ENCODE measurements at regions not wholly inside any gene's neighbourhood (a gene's known extent, or its start where the extent isn't known, plus 50 kb on each side); places are given as distances from the start of the nearest gene placed in this dataset.

DNA sequence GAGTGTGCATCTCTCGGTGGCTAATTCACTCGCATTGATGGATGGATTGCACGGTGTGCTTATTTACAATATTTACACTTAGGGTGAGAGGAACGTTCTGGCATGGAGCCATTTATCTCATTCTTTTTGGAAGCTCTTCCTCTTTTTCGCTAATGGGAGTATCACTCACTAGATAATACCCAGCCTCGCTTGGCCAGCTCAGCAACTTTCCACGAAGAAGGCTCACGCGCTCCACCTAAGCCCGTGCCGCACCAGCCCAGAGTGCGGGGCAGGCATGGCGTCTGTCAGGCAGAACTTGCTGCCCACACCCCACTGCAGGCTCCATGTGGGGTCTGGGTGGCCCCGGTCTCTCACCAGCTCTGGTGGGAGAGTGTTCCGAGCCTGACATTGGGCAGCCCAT is 484.9 kb downstream of the NPHP4 start:
- H3K9me2 ChIP-seq (replicated peaks; ENCODE audit: control insufficient read depth, low read length) = no peaks in the 10 kb centered on the region
- no peak overlapping the region for H3K4me2 ChIP-seq (ENCODE audit: low read length)
- H3F3A ChIP-seq (ENCODE audit: control insufficient read depth, insufficient read depth) = no peaks in the 10 kb centered on the region
- H3K9me3 ChIP-seq (ENCODE audit: control insufficient read depth, insufficient read depth, low read length) = no peaks in the 10 kb centered on the region
- no peaks in the 10 kb centered on the region for H3K79me2 ChIP-seq (ENCODE audit: control insufficient read depth, low read length)
- H4K20me1 ChIP-seq (ENCODE audit: control insufficient read depth, insufficient read depth, low read depth, low read length) = no peaks in the 10 kb centered on the region
- H3K4me3 ChIP-seq (ENCODE audit: low read length) = no peak overlapping the region
- no peak overlapping the region for H3K27ac ChIP-seq (ENCODE audit: low read depth, low read length)
- H3K36me3 ChIP-seq (ENCODE audit: control insufficient read depth, low read length) = no peaks in the 10 kb centered on the region
- TF ChIP-seq EZH2phosphoT487 (IDR thresholded peaks at IDR 0.05; ENCODE audit: borderline replicate concordance, low read length) = no peak
- TF ChIP-seq, protein P1, sequence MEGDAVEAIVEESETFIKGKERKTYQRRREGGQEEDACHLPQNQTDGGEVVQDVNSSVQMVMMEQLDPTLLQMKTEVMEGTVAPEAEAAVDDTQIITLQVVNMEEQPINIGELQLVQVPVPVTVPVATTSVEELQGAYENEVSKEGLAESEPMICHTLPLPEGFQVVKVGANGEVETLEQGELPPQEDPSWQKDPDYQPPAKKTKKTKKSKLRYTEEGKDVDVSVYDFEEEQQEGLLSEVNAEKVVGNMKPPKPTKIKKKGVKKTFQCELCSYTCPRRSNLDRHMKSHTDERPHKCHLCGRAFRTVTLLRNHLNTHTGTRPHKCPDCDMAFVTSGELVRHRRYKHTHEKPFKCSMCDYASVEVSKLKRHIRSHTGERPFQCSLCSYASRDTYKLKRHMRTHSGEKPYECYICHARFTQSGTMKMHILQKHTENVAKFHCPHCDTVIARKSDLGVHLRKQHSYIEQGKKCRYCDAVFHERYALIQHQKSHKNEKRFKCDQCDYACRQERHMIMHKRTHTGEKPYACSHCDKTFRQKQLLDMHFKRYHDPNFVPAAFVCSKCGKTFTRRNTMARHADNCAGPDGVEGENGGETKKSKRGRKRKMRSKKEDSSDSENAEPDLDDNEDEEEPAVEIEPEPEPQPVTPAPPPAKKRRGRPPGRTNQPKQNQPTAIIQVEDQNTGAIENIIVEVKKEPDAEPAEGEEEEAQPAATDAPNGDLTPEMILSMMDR (IDR thresholded peaks at IDR 0.05; ENCODE audit: low read depth, low read length, poor library complexity, severe bottlenecking) = no peak
- H3K4me1 ChIP-seq (ENCODE audit: control insufficient read depth, low read length) = no peaks in the 10 kb centered on the region
- H3K27me3 ChIP-seq (ENCODE audit: control insufficient read depth, low read length) = no peaks in the 10 kb centered on the region

DNA sequence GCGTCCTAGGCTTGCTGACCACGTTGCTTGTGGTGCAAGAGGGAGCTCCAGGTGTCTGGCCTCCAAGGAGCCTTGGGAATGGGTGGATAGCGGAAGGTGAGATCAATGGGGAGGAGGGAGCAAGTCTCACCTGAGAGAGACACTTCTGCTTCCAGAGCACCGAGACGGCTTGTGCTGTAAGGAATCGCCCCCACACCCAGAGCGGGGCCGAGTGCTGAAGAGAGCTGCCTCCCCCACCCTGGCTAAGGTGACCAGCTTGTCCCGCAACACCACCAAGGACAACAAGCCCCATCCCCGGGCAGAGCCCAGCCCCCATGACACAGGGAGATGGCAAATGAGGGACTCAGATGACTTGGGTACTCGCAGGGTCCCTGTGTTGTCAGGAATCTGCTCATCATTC is 485.6 kb downstream of the NPHP4 start:
- Histone ChIP-seq H3K9me2 (replicated peaks; ENCODE audit: control insufficient read depth, low read length) (no peaks in the 10 kb centered on the region), H3K4me2 (ENCODE audit: low read length) (no peak overlapping the region), H3K4me1 (ENCODE audit: control insufficient read depth, low read length) (no peaks in the 10 kb centered on the region), H3K36me3 (ENCODE audit: control insufficient read depth, low read length) (no peaks in the 10 kb centered on the region), H4K20me1 (ENCODE audit: control insufficient read depth, insufficient read depth, low read depth, low read length) (no peaks in the 10 kb centered on the region), H3K9me3 (ENCODE audit: control insufficient read depth, insufficient read depth, low read length) (no peaks in the 10 kb centered on the region), H3K27me3 (ENCODE audit: control insufficient read depth, low read length) (no peaks in the 10 kb centered on the region), H3K79me2 (ENCODE audit: control insufficient read depth, low read length) (no peaks in the 10 kb centered on the region), H3F3A (ENCODE audit: control insufficient read depth, insufficient read depth) (no peaks in the 10 kb centered on the region), H3K27ac (ENCODE audit: low read depth, low read length) (no peak overlapping the region), H3K4me3 (ENCODE audit: low read length) (no peak overlapping the region)
- no peak for TF ChIP-seq EZH2phosphoT487 (IDR thresholded peaks at IDR 0.05; ENCODE audit: borderline replicate concordance, low read length)
- TF ChIP-seq, protein P1 (IDR thresholded peaks at IDR 0.05; ENCODE audit: low read depth, low read length, poor library complexity, severe bottlenecking) = no peak

DNA sequence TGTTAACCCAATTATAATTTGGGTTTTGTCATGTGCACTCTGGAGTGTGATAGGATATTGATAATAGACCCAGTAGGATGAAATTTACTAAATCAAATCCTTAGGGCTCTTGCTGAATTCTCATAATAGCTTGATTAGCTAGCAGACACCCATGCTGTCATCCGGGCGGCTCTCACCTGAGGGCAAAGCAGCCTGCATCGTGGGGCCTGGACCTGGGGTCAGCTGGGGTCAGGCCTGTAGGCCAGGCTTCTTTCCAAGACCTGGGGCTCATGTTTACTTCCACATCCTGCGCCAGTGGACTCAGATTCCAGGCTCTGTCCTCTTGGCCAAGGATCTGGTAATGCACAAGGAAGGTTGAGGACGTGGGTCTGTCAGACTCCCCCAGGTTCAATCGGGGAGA is 486.3 kb downstream of the NPHP4 start:
- Histone ChIP-seq H3K9me3 (ENCODE audit: control insufficient read depth, insufficient read depth, low read length) (no peaks in the 10 kb centered on the region), H3K4me2 (ENCODE audit: low read length) (no peak overlapping the region), H3K79me2 (ENCODE audit: control insufficient read depth, low read length) (no peaks in the 10 kb centered on the region), H3K4me3 (ENCODE audit: low read length) (no peak overlapping the region), H3K27ac (ENCODE audit: low read depth, low read length) (no peak overlapping the region), H4K20me1 (ENCODE audit: control insufficient read depth, insufficient read depth, low read depth, low read length) (no peaks in the 10 kb centered on the region), H3K27me3 (ENCODE audit: control insufficient read depth, low read length) (no peaks in the 10 kb centered on the region), H3K9me2 (replicated peaks; ENCODE audit: control insufficient read depth, low read length) (no peaks in the 10 kb centered on the region), H3K36me3 (ENCODE audit: control insufficient read depth, low read length) (no peaks in the 10 kb centered on the region), H3F3A (ENCODE audit: control insufficient read depth, insufficient read depth) (no peaks in the 10 kb centered on the region), H3K4me1 (ENCODE audit: control insufficient read depth, low read length) (no peaks in the 10 kb centered on the region)
- TF ChIP-seq, protein P1 (IDR thresholded peaks at IDR 0.05; ENCODE audit: low read depth, low read length, poor library complexity, severe bottlenecking) = no peak
- no peak for TF ChIP-seq EZH2phosphoT487 (IDR thresholded peaks at IDR 0.05; ENCODE audit: borderline replicate concordance, low read length)

DNA sequence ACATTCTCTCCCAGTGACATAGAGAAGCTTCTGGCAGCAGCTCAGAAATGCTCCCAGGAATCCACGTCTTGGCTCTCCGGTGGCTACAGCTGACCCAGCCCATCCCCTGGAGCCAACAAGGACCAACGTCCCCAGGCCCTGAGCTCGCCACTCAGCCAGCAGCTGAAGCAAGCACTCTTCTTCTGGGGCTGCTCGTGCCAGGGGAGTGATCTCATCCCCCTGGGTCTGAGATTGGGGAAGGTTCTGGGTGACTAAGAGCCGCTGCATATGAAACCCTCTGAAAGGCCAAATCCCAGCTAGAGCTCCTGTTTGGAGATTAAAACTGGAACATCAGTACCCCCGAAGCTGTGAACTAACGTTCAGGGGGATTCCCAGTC is 487.9 kb downstream of the NPHP4 start:
- Histone ChIP-seq H3K36me3 (ENCODE audit: control insufficient read depth, low read length) (no peaks in the 10 kb centered on the region), H3K27ac (ENCODE audit: low read depth, low read length) (no peak overlapping the region), H3K27me3 (ENCODE audit: control insufficient read depth, low read length) (no peaks in the 10 kb centered on the region), H3K4me1 (ENCODE audit: control insufficient read depth, low read length) (no peaks in the 10 kb centered on the region), H3K4me2 (ENCODE audit: low read length) (no peak overlapping the region), H3K4me3 (ENCODE audit: low read length) (no peak overlapping the region), H3K9me2 (replicated peaks; ENCODE audit: control insufficient read depth, low read length) (no peaks in the 10 kb centered on the region), H3F3A (ENCODE audit: control insufficient read depth, insufficient read depth) (no peaks in the 10 kb centered on the region), H3K9me3 (ENCODE audit: control insufficient read depth, insufficient read depth, low read length) (no peaks in the 10 kb centered on the region), H3K79me2 (ENCODE audit: control insufficient read depth, low read length) (no peaks in the 10 kb centered on the region), H4K20me1 (ENCODE audit: control insufficient read depth, insufficient read depth, low read depth, low read length) (no peaks in the 10 kb centered on the region)
- TF ChIP-seq, protein P1 (IDR thresholded peaks at IDR 0.05; ENCODE audit: low read depth, low read length, poor library complexity, severe bottlenecking) = no peak
- TF ChIP-seq EZH2phosphoT487 (IDR thresholded peaks at IDR 0.05; ENCODE audit: borderline replicate concordance, low read length) = no peak

All from DOHH2 (cell line).